ENCODE measurements at regions not wholly inside any gene's neighbourhood (a gene's known extent, or its start where the extent isn't known, plus 50 kb on each side); places are given as distances from the start of the nearest gene placed in this dataset.

- Histone ChIP-seq H3K56ac (ENCODE audit: insufficient read length, low read depth, low read length) (no peak overlapping the region), H3K18ac (ENCODE audit: insufficient read length, low read depth, low read length) (no peak overlapping the region), H3K4me1 (ENCODE audit: insufficient read depth, low read length) (peaks cover 10% of the 10 kb centered on the region; the same call in 1 of the 2 replicates), H4K5ac (ENCODE audit: insufficient read length, low read depth, low read length) (no peak overlapping the region), H2BK20ac (ENCODE audit: low read depth, low read length, poor library complexity, severe bottlenecking) (no peak overlapping the region), H3K79me2 (ENCODE audit: insufficient read depth, low read length) (no peaks in the 10 kb centered on the region), H4K20me1 (ENCODE audit: control insufficient read depth, insufficient read depth, insufficient read length) (no peaks in the 10 kb centered on the region), H3T11ph (ENCODE audit: low read length) (no peak overlapping the region), H3K4ac (ENCODE audit: low read depth, low read length) (no peak overlapping the region), H3K27me3 (ENCODE audit: insufficient read depth, low read length) (no peaks in the 10 kb centered on the region), H3K27ac (ENCODE audit: insufficient read length, low read depth, low read length) (no peak overlapping the region), H3K23ac (ENCODE audit: insufficient read length, low read depth, low read length) (no peak overlapping the region), H2BK12ac (ENCODE audit: insufficient read length, low read depth, low read length) (no peak overlapping the region), H3K79me1 (ENCODE audit: insufficient read depth, low read depth, low read length, poor library complexity, severe bottlenecking) (no peaks in the 10 kb centered on the region), H4K8ac (replicated peaks; ENCODE audit: insufficient read length, low read depth, low read length) (no peak overlapping the region), H3K23me2 (ENCODE audit: insufficient read length, low read depth, low read length, poor library complexity, severe bottlenecking) (no peaks in the 10 kb centered on the region), H4K91ac (ENCODE audit: insufficient read length, low read depth, low read length) (no peak overlapping the region), H2BK120ac (ENCODE audit: low read depth, low read length, poor library complexity, severe bottlenecking) (no peak overlapping the region), H3K14ac (ENCODE audit: insufficient read depth, low read length) (0 out of 2 replicates have a peak overlapping the region, but pooled peaks have one; percentile 10), H3K9me3 (ENCODE audit: control insufficient read depth, low read depth, low read length) (no peaks in the 10 kb centered on the region), H3K9ac (ENCODE audit: extremely low read depth, insufficient read length, low read length) (no peak overlapping the region), H2BK5ac (ENCODE audit: insufficient read length, low read length) (no peak overlapping the region), H2BK15ac (ENCODE audit: low read depth, low read length) (no peak overlapping the region), H2AK5ac (ENCODE audit: insufficient read length, low read length) (no peak overlapping the region), H2AFZ (ENCODE audit: low read length) (no peak overlapping the region), H3K4me2 (ENCODE audit: insufficient read depth, insufficient read length, low read length) (no peak overlapping the region)
- H3K9me3 Mint-ChIP-seq, result peaks cover 4% of the 10 kb centered on the region in 2 experiments; a peak in 3 of 5 replicates
- H3K27me3 Mint-ChIP-seq (ENCODE audit: low read depth), result no peaks in the 10 kb centered on the region
- peaks cover 0 to 7% (median 2%) of the 10 kb centered on the region in 3 experiments; a peak in 4 of 7 replicates for H3K36me3 Mint-ChIP-seq (ENCODE audit: insufficient read depth in 1 of 3, low read depth in 3 of 3)
- no peak for TF ChIP-seq CTCF (conservative IDR thresholded peaks at IDR 0.05)
- no peak for DNase-seq
- no CpG with 5 or more reads among the region's 3 CpGs for WGBS (ENCODE audit: extremely low coverage, insufficient read length, low lambda C conversion rate)
- H3K4me1 Mint-ChIP-seq, result peaks cover 26 to 31% of the 10 kb centered on the region in 2 experiments
- H3K27ac Mint-ChIP-seq, result peak overlapping the region; percentile 37 to 88 (median 77); a peak in 5 of 7 replicates
- H3K4me3 Mint-ChIP-seq, result no peak overlapping the region
Measured at GRCh38 chr2:147057892-147058490, 786.8 kb upstream of the ACVR2A start.
